ENCODE measurements at regions not wholly inside any gene's neighbourhood (a gene's known extent, or its start where the extent isn't known, plus 50 kb on each side); places are given as distances from the start of the nearest gene placed in this dataset.

DNA sequence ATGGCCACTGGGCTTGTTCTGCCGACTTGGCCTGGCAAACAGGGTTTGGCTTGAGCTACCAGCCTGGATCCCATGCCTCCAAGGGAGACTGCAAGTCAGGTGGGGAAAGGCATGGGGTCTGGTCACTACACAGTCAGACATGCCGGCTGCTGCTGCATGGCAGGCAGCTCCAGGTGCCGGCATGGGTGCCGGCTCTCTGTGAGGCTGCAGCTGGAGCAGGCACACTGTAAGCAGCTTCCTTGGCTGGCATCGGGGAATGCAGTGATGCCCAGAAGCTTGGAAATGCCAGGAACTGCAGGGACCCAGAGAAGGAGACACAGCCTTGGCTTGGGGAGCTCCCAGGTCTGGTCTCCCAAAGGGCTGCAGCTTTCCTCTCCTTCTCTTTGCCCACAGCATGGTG lies 305.5 kb upstream of the NRG3 start:
- 83 to 97% methylated on average over 5 of the region's 5 CpGs for WGBS, 2 donors
- DNase-seq (ENCODE audit: low spot score in 2 of 2), result no peak
- H3K4me3 ChIP-seq, result no peak overlapping the region
- no peaks in the 10 kb centered on the region for H3K36me3 ChIP-seq
- TF ChIP-seq, protein P1, sequence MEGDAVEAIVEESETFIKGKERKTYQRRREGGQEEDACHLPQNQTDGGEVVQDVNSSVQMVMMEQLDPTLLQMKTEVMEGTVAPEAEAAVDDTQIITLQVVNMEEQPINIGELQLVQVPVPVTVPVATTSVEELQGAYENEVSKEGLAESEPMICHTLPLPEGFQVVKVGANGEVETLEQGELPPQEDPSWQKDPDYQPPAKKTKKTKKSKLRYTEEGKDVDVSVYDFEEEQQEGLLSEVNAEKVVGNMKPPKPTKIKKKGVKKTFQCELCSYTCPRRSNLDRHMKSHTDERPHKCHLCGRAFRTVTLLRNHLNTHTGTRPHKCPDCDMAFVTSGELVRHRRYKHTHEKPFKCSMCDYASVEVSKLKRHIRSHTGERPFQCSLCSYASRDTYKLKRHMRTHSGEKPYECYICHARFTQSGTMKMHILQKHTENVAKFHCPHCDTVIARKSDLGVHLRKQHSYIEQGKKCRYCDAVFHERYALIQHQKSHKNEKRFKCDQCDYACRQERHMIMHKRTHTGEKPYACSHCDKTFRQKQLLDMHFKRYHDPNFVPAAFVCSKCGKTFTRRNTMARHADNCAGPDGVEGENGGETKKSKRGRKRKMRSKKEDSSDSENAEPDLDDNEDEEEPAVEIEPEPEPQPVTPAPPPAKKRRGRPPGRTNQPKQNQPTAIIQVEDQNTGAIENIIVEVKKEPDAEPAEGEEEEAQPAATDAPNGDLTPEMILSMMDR (IDR thresholded peaks at IDR 0.05), result no peak
- TF ChIP-seq EP300 (IDR thresholded peaks at IDR 0.05), result no peak
- TF ChIP-seq POLR2A (IDR thresholded peaks at IDR 0.05), result no peak
- H3K9me3 ChIP-seq, result peaks cover 0 to 17% (median 0%) of the 10 kb centered on the region in 4 donors
- H3K27ac ChIP-seq, result no peak overlapping the region
- no peaks in the 10 kb centered on the region for H3K27me3 ChIP-seq
- no peaks in the 10 kb centered on the region for H3K4me1 ChIP-seq

DNA sequence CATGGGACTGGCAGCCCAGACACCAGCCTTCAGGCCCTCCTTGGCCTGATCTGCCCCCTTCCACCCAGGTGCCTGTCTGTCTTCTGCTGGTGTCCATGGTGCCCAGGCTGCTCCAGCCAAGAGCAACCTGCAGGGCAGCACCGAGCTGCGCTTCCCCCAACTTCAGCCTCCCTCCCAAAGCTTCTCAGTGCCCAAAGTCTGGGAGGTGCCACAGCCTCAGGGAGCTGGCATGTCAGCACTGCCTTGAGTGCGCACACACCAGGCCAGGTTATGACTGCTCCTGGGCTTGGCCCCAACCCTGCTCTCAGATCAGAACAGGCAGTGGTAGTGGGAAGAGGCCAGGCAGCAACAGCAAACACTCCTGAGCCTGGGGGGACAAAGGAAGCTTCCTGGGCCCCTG lies 304.6 kb upstream of the NRG3 start:
- Histone ChIP-seq H3K9me3 (peaks cover 0 to 18% (median 0%) of the 10 kb centered on the region in 4 donors), H3K27me3 (no peaks in the 10 kb centered on the region), H3K4me1 (no peaks in the 10 kb centered on the region), H3K36me3 (no peaks in the 10 kb centered on the region), H3K4me3 (no peak overlapping the region), H3K27ac (no peak overlapping the region)
- WGBS, 2 donors, result 82 to 100% methylated on average over 3 of the region's 3 CpGs
- TF ChIP-seq, protein P1 (IDR thresholded peaks at IDR 0.05), result no peak
- no peak for TF ChIP-seq POLR2A (IDR thresholded peaks at IDR 0.05)
- no peak for TF ChIP-seq EP300 (IDR thresholded peaks at IDR 0.05)
- DNase-seq (ENCODE audit: low spot score in 2 of 2), result no peak

DNA sequence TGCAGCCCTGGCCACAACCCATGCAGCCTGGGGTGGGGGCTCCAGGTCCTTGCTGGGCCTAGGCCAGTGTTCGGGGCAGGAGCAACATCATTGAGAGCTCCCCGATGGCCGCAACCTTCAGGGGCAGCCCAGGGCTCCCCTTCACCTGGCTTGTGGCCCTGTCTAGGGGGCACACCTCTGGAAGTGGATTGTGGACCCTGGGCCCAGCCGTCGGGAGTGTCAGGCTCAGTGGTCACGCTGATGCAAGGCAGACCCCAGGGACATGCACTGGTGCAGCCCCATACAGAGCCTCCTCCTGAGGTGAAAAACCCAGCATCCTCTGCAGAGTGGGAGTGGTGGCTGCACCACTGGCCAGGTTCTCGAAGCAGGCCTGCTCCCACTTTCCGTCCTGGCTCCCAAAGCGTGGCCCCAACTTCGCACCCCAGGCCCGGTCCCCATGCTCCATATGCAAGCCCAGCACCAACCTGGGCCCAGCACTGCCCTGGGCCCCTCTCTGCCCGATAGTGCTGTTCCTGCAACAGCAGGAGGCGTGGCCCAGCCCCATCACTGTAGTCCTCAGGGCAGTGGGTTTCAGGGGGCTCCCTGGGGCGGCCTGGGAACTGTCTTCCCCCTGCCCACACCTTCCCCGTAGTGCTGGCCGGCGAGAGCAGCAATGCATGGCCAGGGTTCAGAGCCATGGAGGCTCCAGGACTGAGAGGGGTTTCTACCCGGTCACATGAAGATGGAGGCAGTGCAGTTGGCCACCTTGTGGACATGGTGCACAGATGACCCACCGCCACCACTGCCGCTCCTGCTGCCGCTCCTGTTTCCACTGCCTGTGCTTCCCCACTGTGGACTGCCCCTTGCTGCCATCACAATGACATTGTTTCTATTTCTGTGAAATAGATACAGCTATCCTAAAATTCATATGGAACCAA lies 303.9 kb upstream of the NRG3 start:
- TF ChIP-seq, protein P1 (IDR thresholded peaks at IDR 0.05), result no peak
- TF ChIP-seq EP300 (IDR thresholded peaks at IDR 0.05) (no peak), POLR2A (IDR thresholded peaks at IDR 0.05) (no peak)
- WGBS, 2 donors, result 88 to 91% methylated on average over 16 to 18 of the region's 21 CpGs

DNA sequence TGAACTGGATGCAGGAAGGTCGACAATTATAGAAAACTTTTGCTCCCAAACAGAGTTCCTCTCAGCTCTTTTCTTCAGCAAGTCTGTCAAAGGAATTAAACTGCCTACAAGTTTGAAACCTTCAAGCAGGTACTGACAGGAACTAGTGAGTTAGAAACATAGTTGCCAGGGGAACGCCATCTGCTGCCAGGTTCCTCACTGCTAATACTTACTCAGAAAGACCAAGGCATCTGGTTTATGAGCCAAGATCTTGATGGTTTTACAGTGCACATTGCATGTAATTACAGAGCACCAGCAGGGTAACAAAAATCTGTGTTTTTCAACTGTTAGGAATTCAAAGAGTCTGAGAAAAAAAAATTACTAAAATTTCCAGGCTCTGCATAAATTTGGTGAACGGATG lies 300.0 kb upstream of the NRG3 start:
- Histone ChIP-seq H3K4me1 (no peaks in the 10 kb centered on the region), H3K4me3 (no peak overlapping the region), H3K27ac (no peak overlapping the region), H3K9me3 (peaks cover 0 to 26% (median 0%) of the 10 kb centered on the region in 4 donors), H3K36me3 (no peaks in the 10 kb centered on the region), H3K27me3 (no peaks in the 10 kb centered on the region)
- no peak for DNase-seq (ENCODE audit: low spot score in 2 of 2)
- WGBS, 2 donors, result 63 to 77% methylated on average over 3 of the region's 3 CpGs
- TF ChIP-seq POLR2A (IDR thresholded peaks at IDR 0.05) (no peak), EP300 (IDR thresholded peaks at IDR 0.05) (no peak)
- TF ChIP-seq, protein P1 (IDR thresholded peaks at IDR 0.05), result no peak

More for the DNA sequence above, 303.9 kb upstream of the NRG3 start:
- no peaks in the 10 kb centered on the region for H3K4me1 ChIP-seq
- no peaks in the 10 kb centered on the region for H3K36me3 ChIP-seq
- no peaks in the 10 kb centered on the region for H3K27me3 ChIP-seq
- H3K4me3 ChIP-seq, result no peak overlapping the region
- no peak for DNase-seq (ENCODE audit: low spot score in 2 of 2)
- peaks cover 0 to 26% (median 0%) of the 10 kb centered on the region in 4 donors for H3K9me3 ChIP-seq
- no peak overlapping the region for H3K27ac ChIP-seq

DNA sequence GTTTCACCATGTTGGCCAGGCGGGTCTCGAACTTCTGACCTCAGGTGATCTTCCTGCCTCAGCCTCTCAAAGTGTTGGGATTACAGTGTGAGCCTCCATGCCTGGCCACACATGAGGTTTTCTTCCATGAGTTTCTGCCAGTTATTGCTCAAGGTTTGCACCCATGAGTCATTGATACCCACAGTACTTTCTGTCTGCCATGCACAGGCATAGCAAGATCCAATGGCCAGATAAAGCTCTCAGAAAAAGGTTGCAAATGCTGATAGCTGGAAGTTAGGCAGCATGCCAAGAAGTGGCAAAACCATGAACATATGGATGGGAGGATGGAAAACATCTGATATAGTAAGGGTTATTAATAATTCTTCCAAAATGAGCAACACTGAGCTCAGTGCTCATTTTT lies 298.7 kb upstream of the NRG3 start:
- H3K27me3 ChIP-seq, result no peaks in the 10 kb centered on the region
- no peak for DNase-seq (ENCODE audit: low spot score in 2 of 2)
- H3K27ac ChIP-seq, result no peak overlapping the region
- TF ChIP-seq EP300 (IDR thresholded peaks at IDR 0.05) (no peak), POLR2A (IDR thresholded peaks at IDR 0.05) (no peak)
- no peaks in the 10 kb centered on the region for H3K4me1 ChIP-seq
- no peaks in the 10 kb centered on the region for H3K36me3 ChIP-seq
- 91 to 100% methylated on average over 2 of the region's 2 CpGs for WGBS, 2 donors
- H3K9me3 ChIP-seq, result peaks cover 0 to 20% (median 0%) of the 10 kb centered on the region in 4 donors
- no peak overlapping the region for H3K4me3 ChIP-seq

All from tibial nerve (tissue), 4 donors.